ENCODE measurements at regions not wholly inside any gene's neighbourhood (a gene's known extent, or its start where the extent isn't known, plus 50 kb on each side); places are given as distances from the start of the nearest gene placed in this dataset.

DNA sequence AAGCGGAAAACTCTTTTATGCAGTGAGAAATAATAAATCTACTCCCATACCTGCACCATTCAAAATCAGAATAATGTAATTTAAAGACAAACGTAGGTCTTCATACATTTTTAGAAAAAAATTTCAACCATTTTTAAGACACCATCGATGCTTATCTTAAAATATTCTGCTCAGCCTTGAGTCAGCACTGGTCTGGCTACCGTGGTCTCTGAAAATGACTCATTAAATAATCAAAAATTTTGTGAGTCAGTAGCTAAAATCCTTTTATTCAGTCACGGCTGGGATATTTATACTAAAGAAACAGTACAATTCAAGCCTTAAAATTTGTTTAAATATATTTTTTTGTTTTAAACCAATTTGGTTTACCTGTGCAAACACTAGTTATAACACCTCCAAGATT, 2862.8 kb upstream of the PCDH20 start:
- no peak for TF ChIP-seq YY1 (IDR thresholded peaks at IDR 0.05; ENCODE audit: low read depth)
- TF ChIP-seq CEBPB (IDR thresholded peaks at IDR 0.05) = no peak
- no peak for TF ChIP-seq EP300 (IDR thresholded peaks at IDR 0.05; ENCODE audit: borderline replicate concordance)
- TF ChIP-seq, protein P1, sequence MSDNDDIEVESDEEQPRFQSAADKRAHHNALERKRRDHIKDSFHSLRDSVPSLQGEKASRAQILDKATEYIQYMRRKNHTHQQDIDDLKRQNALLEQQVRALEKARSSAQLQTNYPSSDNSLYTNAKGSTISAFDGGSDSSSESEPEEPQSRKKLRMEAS (IDR thresholded peaks at IDR 0.05) = no peak
- no peak for TF ChIP-seq TEAD4 (IDR thresholded peaks at IDR 0.05)
- no peak for TF ChIP-seq RAD21 (IDR thresholded peaks at IDR 0.05; ENCODE audit: low read depth)
- no peak for TF ChIP-seq EGR1 (IDR thresholded peaks at IDR 0.05)
- no peak for TF ChIP-seq FOXM1 (IDR thresholded peaks at IDR 0.05; ENCODE audit: borderline replicate concordance, low read depth)
- TF ChIP-seq, protein P2, sequence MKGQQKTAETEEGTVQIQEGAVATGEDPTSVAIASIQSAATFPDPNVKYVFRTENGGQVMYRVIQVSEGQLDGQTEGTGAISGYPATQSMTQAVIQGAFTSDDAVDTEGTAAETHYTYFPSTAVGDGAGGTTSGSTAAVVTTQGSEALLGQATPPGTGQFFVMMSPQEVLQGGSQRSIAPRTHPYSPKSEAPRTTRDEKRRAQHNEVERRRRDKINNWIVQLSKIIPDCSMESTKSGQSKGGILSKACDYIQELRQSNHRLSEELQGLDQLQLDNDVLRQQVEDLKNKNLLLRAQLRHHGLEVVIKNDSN (IDR thresholded peaks at IDR 0.05) = no peak
- no peak for TF ChIP-seq TCF12 (IDR thresholded peaks at IDR 0.05; ENCODE audit: low read depth)
